H1 (cell line): ENCODE measurements at regions not wholly inside any gene's neighbourhood (a gene's known extent, or its start where the extent isn't known, plus 50 kb on each side); places are given as distances from the start of the nearest gene placed in this dataset.

Experiments
- CTCF ChIP-seq, 3 experiments: IDR thresholded peaks; 1 replicate in 2 of 3; 2 replicates in 1 of 3; pipeline versions ENCODE4 v1.5.1 to v1.6.1; 2011; ENCODE audit warnings: low read length in 3 of 3, mild to moderate bottlenecking in 3 of 3, inconsistent platforms in 2 of 3, low read depth in 1 of 3, moderate library complexity in 1 of 3; ENCODE audit not compliant: insufficient read depth in 1 of 3; ENCODE audit errors: control extremely low read depth in 1 of 3
- EZH2 ChIP-seq: fragments of 200-600 bp; sonication (generic); IDR thresholded peaks from 2 replicates; pipeline ENCODE4 v1.7.1; 2012; ENCODE audit warnings: low read depth, mild to moderate bottlenecking, moderate library complexity, low read length, inconsistent platforms; ENCODE audit not compliant: severe bottlenecking
- GABPA ChIP-seq: IDR thresholded peaks from 2 replicates; pipeline ENCODE4 v1.6.1; 2011; ENCODE audit warnings: mild to moderate bottlenecking, low read length, moderate library complexity, borderline replicate concordance; ENCODE audit not compliant: insufficient read depth
- POLR2A ChIP-seq, 2 experiments: IDR thresholded peaks; 1 replicate in 1 of 2; 2 replicates in 1 of 2; pipeline ENCODE4 v1.6.1; 2011; ENCODE audit warnings: low read depth in 2 of 2, low read length in 2 of 2, mild to moderate bottlenecking in 2 of 2; ENCODE audit errors: control extremely low read depth in 1 of 2
- SAP30 ChIP-seq: fragments of 300-600 bp; sonication (generic); IDR thresholded peaks from 2 replicates; pipeline ENCODE4 v1.7.1; 2012; ENCODE audit warnings: low read length, moderate library complexity, mild to moderate bottlenecking, inconsistent platforms; ENCODE audit not compliant: insufficient read depth, insufficient replicate concordance
- SUZ12 ChIP-seq: fragments of 200-600 bp; sonication (generic); IDR thresholded peaks from 2 replicates; pipeline ENCODE4 v1.6.1; 2012; ENCODE audit warnings: mild to moderate bottlenecking, inconsistent platforms, low read length, moderate library complexity, mixed read lengths
- YY1 ChIP-seq: IDR thresholded peaks from 2 replicates; pipeline ENCODE4 v1.6.1; 2011; ENCODE audit warnings: low read depth, mild to moderate bottlenecking, low read length

- TF ChIP-seq SAP30 (no peak), CTCF (IDR thresholded peaks at IDR 0.05; ENCODE audit: control extremely low read depth in 1 of 3, insufficient read depth in 1 of 3, low read depth in 1 of 3, low read length in 3 of 3) (no peak), EZH2 (no peak), POLR2A (IDR thresholded peaks at IDR 0.05; ENCODE audit: control extremely low read depth in 1 of 2, low read depth in 2 of 2, low read length in 2 of 2) (no peak), YY1 (no peak), GABPA (no peak), SUZ12 (no peak)
These were observed 326.6 kb upstream of the COL3A1 start for GRCh38 chr2:188647430-188648070.
